Neutrophil (primary cell): ENCODE measurements at regions not wholly inside any gene's neighbourhood (a gene's known extent, or its start where the extent isn't known, plus 50 kb on each side); places are given as distances from the start of the nearest gene placed in this dataset.

ENCODE experiments used
- H3K27ac ChIP-seq: fragments of 200-600 bp; sonication (generic); 2 replicates; pipeline ENCODE4 v1.5.1; 2016; ENCODE audit warnings: mild to moderate bottlenecking, moderate library complexity
- H3K27me3 ChIP-seq: fragments of 200-600 bp; sonication (generic); 2 replicates; pipeline ENCODE4 v1.6.0; 2016; ENCODE audit warnings: mild to moderate bottlenecking
- H3K36me3 ChIP-seq: fragments of 200-600 bp; sonication (generic); 2 replicates; pipeline ENCODE4 v1.5.1; 2017
- H3K4me1 ChIP-seq, 2 experiments: fragments of 200-600 bp in 1 of 2; sonication (generic) in 1 of 2; 1 replicate in 1 of 2; 2 replicates in 1 of 2; pipeline versions ENCODE4 v1.5.1 to v1.6.1; 2013 to 2016; ENCODE audit warnings: low read depth in 1 of 2, low read length in 1 of 2, mild to moderate bottlenecking in 1 of 2, moderate library complexity in 1 of 2; ENCODE audit not compliant: control insufficient read depth in 1 of 2, insufficient read depth in 1 of 2
- H3K4me3 ChIP-seq, 2 experiments: fragments of 200-600 bp in 1 of 2; sonication (generic) in 1 of 2; 1 replicate in 1 of 2; 2 replicates in 1 of 2; pipeline ENCODE4 v1.5.1; 2013 to 2016; ENCODE audit warnings: low read depth in 1 of 2, low read length in 1 of 2, mild to moderate bottlenecking in 1 of 2, moderate library complexity in 1 of 2
- H3K9me3 ChIP-seq: fragments of 200-600 bp; sonication (generic); 2 replicates; pipeline ENCODE4 v1.5.1; 2016
- TF ChIP-seq, protein P1 (sequence below): fragments of 200-600 bp; sonication (generic); IDR thresholded peaks from 2 replicates; pipeline ENCODE4 v1.5.1; 2016; ENCODE audit warnings: antibody characterized with exemption

DNA sequence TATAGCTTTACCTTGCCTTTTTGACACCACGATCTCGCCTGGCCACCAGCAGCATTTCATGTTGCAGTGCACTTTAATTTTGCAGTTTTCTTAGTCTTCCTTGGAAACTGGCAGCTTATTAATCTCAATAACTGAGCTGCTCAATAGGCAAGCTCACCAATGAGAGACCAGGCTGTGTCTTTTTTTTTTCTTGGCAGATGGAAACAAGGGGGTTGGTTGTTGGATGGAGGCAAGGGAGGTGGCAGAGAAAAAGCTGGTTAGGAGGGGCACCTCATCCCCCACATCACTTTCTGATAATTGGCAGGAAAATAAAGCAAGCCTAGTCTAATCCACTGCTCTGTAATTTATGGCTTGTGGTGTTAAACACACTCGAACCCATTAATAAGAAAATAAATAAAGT, 324.5 kb upstream of the WWC1 start:
- H3K27me3 ChIP-seq, result peaks cover 5% of the 10 kb centered on the region
- no peaks in the 10 kb centered on the region for H3K4me1 ChIP-seq
- no peak overlapping the region for H3K4me3 ChIP-seq
- H3K9me3 ChIP-seq, result no peaks in the 10 kb centered on the region
- no peak overlapping the region for H3K27ac ChIP-seq
- TF ChIP-seq, protein P1, sequence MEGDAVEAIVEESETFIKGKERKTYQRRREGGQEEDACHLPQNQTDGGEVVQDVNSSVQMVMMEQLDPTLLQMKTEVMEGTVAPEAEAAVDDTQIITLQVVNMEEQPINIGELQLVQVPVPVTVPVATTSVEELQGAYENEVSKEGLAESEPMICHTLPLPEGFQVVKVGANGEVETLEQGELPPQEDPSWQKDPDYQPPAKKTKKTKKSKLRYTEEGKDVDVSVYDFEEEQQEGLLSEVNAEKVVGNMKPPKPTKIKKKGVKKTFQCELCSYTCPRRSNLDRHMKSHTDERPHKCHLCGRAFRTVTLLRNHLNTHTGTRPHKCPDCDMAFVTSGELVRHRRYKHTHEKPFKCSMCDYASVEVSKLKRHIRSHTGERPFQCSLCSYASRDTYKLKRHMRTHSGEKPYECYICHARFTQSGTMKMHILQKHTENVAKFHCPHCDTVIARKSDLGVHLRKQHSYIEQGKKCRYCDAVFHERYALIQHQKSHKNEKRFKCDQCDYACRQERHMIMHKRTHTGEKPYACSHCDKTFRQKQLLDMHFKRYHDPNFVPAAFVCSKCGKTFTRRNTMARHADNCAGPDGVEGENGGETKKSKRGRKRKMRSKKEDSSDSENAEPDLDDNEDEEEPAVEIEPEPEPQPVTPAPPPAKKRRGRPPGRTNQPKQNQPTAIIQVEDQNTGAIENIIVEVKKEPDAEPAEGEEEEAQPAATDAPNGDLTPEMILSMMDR, result no peak
- H3K36me3 ChIP-seq, result no peaks in the 10 kb centered on the region

DNA sequence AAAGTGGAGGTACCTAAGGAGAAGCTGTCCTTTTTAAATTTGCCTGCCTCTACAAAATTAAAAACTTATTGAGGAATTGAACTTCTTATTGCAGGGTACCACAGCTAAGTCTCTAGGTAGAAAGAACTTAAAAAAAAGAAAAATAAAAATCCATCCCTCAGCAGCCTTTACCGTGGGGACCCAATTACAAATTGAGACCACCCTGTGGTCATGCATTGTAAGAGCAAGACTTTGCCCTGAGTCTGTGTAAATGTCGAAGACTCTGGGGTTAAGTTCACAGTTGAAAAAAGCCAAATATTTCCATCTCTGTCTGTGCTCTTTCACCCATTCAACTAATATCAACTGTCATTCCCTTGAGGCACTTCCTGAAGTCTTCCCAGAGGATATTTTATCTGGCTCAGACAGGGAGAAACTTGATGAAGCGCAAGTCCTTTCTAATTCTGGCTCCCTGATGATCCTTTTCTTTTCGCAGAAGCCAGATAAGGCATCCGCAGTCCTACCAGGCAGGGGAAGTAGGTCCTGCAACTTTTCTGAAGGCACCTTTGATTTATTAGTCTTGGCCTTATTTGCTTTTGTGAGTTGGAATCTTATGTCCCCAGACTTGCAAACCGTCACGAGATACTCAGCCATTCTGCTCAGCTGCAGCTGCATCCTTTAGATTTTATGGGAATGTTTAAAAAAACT, 323.8 kb upstream of the WWC1 start:
- Histone ChIP-seq H3K36me3 (no peaks in the 10 kb centered on the region), H3K4me3 (no peak overlapping the region), H3K4me1 (no peaks in the 10 kb centered on the region), H3K27me3 (peaks cover 5% of the 10 kb centered on the region), H3K9me3 (no peaks in the 10 kb centered on the region), H3K27ac (no peak overlapping the region)
- TF ChIP-seq, protein P1, result no peak

DNA sequence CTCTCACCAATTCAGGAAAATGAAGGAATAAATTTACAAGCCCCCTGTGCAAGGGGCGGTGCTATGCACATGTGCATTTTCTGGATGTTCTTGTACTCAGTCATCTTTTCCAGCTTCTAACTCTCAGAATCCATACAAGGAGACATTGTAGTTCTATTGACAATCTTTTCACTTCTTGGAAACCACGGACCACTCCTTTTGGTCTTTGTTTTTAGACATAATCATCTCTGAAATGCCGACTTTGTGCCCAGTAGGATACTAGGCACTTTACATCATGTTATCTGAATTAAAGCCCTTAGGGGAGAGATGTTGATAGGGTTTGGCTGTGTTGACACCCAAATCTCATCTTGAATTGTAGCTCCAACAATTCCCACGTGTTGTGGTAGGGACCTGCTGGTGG, 322.6 kb upstream of the WWC1 start:
- H3K27me3 ChIP-seq, result peaks cover 5% of the 10 kb centered on the region
- TF ChIP-seq, protein P1, result no peak
- H3K4me3 ChIP-seq, result no peak overlapping the region
- H3K36me3 ChIP-seq, result no peaks in the 10 kb centered on the region
- no peaks in the 10 kb centered on the region for H3K4me1 ChIP-seq
- no peaks in the 10 kb centered on the region for H3K9me3 ChIP-seq
- H3K27ac ChIP-seq, result no peak overlapping the region

DNA sequence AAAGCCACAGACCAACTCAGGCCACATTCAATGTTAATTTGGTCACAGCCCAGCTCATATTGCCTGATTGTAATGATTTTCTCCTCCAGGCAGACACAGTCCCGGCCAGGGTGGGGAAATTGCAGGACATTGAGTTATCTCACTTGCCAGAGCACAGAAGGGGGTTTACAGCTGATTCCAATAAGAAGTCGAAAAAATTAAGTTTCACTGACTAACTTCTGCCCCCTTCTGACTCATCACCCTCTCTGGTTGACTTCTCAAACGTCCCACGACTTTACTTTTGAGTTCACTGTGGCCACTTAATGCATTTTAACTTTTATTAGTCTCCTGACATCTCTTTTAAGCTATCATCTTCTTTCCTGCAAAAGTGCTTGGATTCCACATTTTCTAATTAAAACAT, 321.4 kb upstream of the WWC1 start:
- Histone ChIP-seq H3K9me3 (no peaks in the 10 kb centered on the region), H3K4me3 (no peak overlapping the region), H3K4me1 (no peaks in the 10 kb centered on the region), H3K36me3 (no peaks in the 10 kb centered on the region), H3K27ac (no peak overlapping the region), H3K27me3 (peaks cover 5% of the 10 kb centered on the region)
- TF ChIP-seq, protein P1, result no peak

DNA sequence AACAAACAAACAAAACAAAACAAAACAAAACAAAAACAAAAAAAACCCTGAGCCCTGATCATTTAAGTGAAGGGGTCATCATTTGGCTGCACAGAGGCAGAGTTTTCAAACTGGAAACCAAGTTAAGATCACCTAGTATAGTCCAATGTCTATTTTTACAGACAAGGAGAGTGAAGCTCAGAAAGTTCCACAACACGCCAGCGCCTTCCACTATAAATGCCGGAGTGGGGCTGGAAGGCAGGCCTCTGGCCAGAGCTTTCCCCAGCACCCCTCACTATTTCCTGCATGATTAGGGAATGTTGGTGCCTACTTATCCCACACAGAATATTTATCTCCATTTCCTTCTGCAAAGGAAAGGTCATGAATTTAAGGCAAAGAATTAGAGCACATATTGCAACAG, 319.7 kb upstream of the WWC1 start:
- Histone ChIP-seq H3K27ac (no peak overlapping the region), H3K4me1 (no peaks in the 10 kb centered on the region), H3K4me3 (no peak overlapping the region), H3K27me3 (peaks cover 5% of the 10 kb centered on the region), H3K9me3 (no peaks in the 10 kb centered on the region), H3K36me3 (no peaks in the 10 kb centered on the region)
- TF ChIP-seq, protein P1, result no peak
